Adipocyte (in vitro differentiated cells): ENCODE measurements at regions not wholly inside any gene's neighbourhood (a gene's known extent, or its start where the extent isn't known, plus 50 kb on each side); places are given as distances from the start of the nearest gene placed in this dataset.

Experiments used
- DNase-seq: peaks from one replicate; pipeline ENCODE4 v3.0.0-alpha.2; 2015; ENCODE audit warnings: low read depth
- H3K27me3 ChIP-seq: replicated peaks from 2 replicates; pipeline ENCODE4 v1.7.0; 2013; ENCODE audit warnings: mild to moderate bottlenecking, low read length, moderate library complexity; ENCODE audit not compliant: control insufficient read depth, insufficient read depth
- H3K36me3 ChIP-seq: 2 replicates; pipeline ENCODE4 v1.7.0; 2013; ENCODE audit warnings: low read length, mild to moderate bottlenecking, moderate library complexity; ENCODE audit not compliant: control insufficient read depth, insufficient read depth, severe bottlenecking
- H3K4me1 ChIP-seq: 2 replicates; pipeline ENCODE4 v1.7.0; 2013; ENCODE audit warnings: mild to moderate bottlenecking, low read length, moderate library complexity; ENCODE audit not compliant: control insufficient read depth, insufficient read depth
- H3K4me3 ChIP-seq: 2 replicates; pipeline ENCODE4 v1.7.0; 2013; ENCODE audit warnings: mild to moderate bottlenecking, low read length, moderate library complexity
- H3K9ac ChIP-seq: 2 replicates; pipeline ENCODE4 v1.7.0; 2013; ENCODE audit warnings: mild to moderate bottlenecking, low read length, moderate library complexity
- H3K9me3 ChIP-seq: 2 replicates; pipeline ENCODE4 v1.7.0; 2013; ENCODE audit warnings: mild to moderate bottlenecking, low read length, moderate library complexity; ENCODE audit not compliant: control insufficient read depth

DNA sequence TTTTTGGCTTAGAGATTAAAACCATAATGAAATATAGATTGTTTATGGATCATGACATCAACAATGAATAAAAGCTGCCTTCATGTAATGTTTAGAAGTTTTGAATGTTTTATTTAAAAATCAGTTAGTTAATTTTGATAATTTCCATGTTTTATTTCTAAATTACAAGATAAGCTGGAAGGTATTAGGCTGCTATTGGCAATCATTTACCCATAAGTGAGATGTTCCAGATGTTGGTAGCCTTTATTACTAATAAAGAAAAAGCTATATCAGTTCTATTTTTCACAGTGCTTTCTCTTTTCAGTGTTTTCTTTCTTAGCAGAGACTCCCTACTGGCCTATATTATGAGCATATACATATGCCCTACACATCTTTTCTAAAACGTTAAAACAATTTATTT is 347.0 kb downstream of the CSNK1G3 start:
- Histone ChIP-seq H3K9ac (no peak overlapping the region), H3K4me3 (no peak overlapping the region), H3K36me3 (no peaks in the 10 kb centered on the region), H3K9me3 (no peaks in the 10 kb centered on the region), H3K27me3 (no peaks in the 10 kb centered on the region), H3K4me1 (peaks cover 5% of the 10 kb centered on the region)
- no peak for DNase-seq

DNA sequence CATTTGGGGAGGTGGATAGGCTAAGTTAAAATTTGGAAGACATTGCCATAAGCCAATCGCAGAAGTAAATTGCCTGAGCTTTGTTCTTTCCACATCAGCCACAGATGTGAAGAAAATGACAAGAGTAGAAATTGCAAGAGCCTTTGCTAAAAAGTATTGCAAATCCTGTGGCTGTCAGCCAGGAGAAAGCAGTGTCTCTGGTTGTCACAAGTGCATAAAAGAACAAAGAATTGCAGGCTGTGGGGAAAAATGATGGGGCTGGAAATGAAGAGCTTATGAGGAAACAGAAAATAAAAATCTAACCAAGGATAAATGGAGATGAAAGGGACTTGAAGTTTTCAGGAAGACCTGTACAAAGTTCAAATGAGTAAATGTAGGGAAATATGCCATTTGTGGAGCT is 344.8 kb downstream of the CSNK1G3 start:
- Histone ChIP-seq H3K9ac (no peak overlapping the region), H3K4me1 (peaks cover 5% of the 10 kb centered on the region), H3K9me3 (no peaks in the 10 kb centered on the region), H3K36me3 (no peaks in the 10 kb centered on the region), H3K27me3 (no peaks in the 10 kb centered on the region), H3K4me3 (no peak overlapping the region)
- DNase-seq = peak; percentile 70

GRCh38 chr5:123855609-123856008 is 343.6 kb downstream of the CSNK1G3 start:
- Histone ChIP-seq H3K4me3 (no peak overlapping the region), H3K4me1 (peaks cover 5% of the 10 kb centered on the region), H3K9me3 (no peaks in the 10 kb centered on the region), H3K27me3 (no peaks in the 10 kb centered on the region), H3K36me3 (no peaks in the 10 kb centered on the region), H3K9ac (no peak overlapping the region)
- peak; percentile 4 for DNase-seq

- H3K9me3 ChIP-seq = peaks cover 9% of the 10 kb centered on the region
- no peak overlapping the region for H3K4me3 ChIP-seq
- DNase-seq = no peak
- no peaks in the 10 kb centered on the region for H3K36me3 ChIP-seq
- no peaks in the 10 kb centered on the region for H3K27me3 ChIP-seq
- no peak overlapping the region for H3K9ac ChIP-seq
- H3K4me1 ChIP-seq = peaks cover 11% of the 10 kb centered on the region
These were observed 333.6 kb downstream of the CSNK1G3 start for GRCh38 chr5:123845356-123846100.

DNA sequence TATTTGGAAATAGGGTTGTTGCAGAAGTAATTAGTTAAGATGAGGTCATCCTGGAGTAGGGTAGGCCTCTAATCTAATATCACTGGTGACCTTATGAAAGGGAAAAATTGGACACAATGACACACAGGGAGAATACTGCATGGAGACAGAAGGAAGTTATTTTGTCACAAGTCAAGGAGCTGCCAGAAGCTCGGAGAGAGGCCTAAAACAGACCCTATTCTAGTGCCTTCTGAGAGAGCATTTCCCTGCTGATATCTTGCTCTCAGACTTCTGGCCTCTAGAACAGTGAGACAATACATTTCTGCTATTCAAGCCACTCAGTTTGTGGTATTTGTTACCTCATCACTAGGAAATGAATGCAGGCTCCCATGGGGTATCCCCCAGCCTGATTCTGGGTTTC is 332.9 kb downstream of the CSNK1G3 start:
- Histone ChIP-seq H3K27me3 (no peaks in the 10 kb centered on the region), H3K9ac (no peak overlapping the region), H3K4me3 (no peak overlapping the region), H3K36me3 (no peaks in the 10 kb centered on the region), H3K9me3 (peaks cover 9% of the 10 kb centered on the region), H3K4me1 (peaks cover 11% of the 10 kb centered on the region)
- peak; percentile 42 for DNase-seq

DNA sequence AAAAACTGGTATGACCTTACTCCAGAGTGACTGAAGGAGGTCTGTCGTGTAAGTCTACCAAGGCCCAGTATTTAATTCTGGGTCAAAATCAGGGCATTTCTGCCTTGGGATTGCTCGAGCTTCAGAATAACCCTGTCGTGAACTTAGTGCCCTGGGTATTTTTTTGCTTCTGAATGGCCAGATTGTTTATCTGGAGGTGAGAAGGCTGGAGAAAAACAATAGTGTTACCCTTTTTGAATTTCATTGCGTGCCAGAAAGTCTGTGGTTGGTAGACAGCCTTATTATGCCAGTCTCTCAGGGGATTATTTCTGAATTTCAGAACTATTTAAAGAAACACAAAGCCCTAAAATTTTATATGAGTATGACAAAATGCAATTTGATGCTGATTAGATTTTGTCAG is 323.4 kb downstream of the CSNK1G3 start:
- Histone ChIP-seq H3K4me1 (peaks cover 7% of the 10 kb centered on the region), H3K27me3 (no peaks in the 10 kb centered on the region)

DNA sequence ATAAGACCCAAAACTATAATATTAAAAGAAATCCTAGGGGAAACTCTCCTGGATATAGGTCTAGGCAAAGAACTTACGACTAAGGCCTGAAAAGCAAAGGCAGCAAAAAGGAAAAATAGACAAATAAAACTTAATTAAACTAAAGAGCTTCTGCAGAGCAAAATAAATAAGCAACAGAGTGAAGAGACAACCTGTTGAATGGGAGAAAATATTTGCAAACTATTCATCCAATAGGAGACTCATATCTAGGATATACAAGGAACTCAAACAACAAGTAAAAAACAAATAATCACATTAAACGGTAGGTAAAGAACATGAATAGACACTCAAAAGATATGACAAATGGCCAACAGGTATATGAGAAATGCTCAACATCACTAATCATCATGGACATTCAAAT is 318.6 kb downstream of the CSNK1G3 start:
- H3K9ac ChIP-seq = no peak overlapping the region
- H3K4me3 ChIP-seq = no peak overlapping the region
- no peaks in the 10 kb centered on the region for H3K36me3 ChIP-seq
- no peak for DNase-seq
- H3K9me3 ChIP-seq = peaks cover 5% of the 10 kb centered on the region
- peaks cover 4% of the 10 kb centered on the region for H3K4me1 ChIP-seq
- H3K27me3 ChIP-seq = no peaks in the 10 kb centered on the region

More for the DNA sequence above, 323.4 kb downstream of the CSNK1G3 start:
- DNase-seq = peak; percentile 38
- no peaks in the 10 kb centered on the region for H3K36me3 ChIP-seq
- H3K4me3 ChIP-seq = no peak overlapping the region
- H3K9ac ChIP-seq = no peak overlapping the region
- peaks cover 4% of the 10 kb centered on the region for H3K9me3 ChIP-seq

GRCh38 chr5:123827811-123828210 is 315.8 kb downstream of the CSNK1G3 start:
- no peak for DNase-seq
- Histone ChIP-seq H3K9me3 (peaks cover 10% of the 10 kb centered on the region), H3K4me3 (no peak overlapping the region), H3K9ac (no peak overlapping the region), H3K36me3 (no peaks in the 10 kb centered on the region), H3K4me1 (no peaks in the 10 kb centered on the region), H3K27me3 (no peaks in the 10 kb centered on the region)

DNA sequence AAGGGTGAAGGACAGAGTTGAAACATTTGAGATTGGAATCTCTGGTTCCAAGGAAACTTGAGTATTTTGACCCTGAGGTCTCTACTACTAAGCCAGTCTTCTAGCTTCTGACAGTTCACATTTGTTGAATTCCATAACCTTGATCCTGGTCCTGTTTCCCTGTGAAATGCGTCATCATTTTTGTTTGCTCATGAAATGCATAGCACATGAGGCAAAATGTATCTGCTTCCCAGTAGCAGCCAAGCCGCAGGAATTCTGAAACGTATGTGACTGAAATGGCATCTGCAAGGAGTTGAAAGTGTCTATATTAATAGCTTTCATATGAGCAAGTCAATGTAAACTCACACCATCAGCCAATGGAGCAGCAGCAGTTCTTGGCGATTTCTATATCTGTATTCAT is 307.9 kb downstream of the CSNK1G3 start:
- DNase-seq = peak; percentile 96
- no peaks in the 10 kb centered on the region for H3K36me3 ChIP-seq
- no peaks in the 10 kb centered on the region for H3K4me1 ChIP-seq
- no peaks in the 10 kb centered on the region for H3K27me3 ChIP-seq
- H3K9ac ChIP-seq = no peak overlapping the region
- peaks cover 4% of the 10 kb centered on the region for H3K9me3 ChIP-seq
- H3K4me3 ChIP-seq = no peak overlapping the region

DNA sequence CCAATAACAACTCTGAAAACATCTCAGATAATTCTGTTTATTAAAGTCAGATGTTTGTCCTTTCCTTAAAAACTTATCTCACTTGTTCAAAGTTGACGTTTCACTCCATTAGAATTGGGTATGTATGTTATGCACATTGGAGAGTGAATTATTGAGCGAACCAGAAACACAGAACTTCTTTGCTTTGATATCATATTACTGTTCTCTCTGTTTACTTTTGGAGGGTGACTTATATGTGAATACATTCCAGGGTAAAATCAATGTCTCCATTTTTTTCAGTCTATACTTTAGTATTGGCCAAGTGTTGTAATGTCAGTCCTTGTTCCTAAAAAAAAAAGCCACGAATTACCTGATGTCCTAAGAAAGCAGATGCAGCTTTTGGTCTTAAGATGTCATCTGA is 307.4 kb downstream of the CSNK1G3 start:
- no peaks in the 10 kb centered on the region for H3K9me3 ChIP-seq
- no peak overlapping the region for H3K9ac ChIP-seq
- H3K4me1 ChIP-seq = no peaks in the 10 kb centered on the region
- no peak overlapping the region for H3K4me3 ChIP-seq
- no peaks in the 10 kb centered on the region for H3K27me3 ChIP-seq
- H3K36me3 ChIP-seq = no peaks in the 10 kb centered on the region
- peak; percentile 58 for DNase-seq

GRCh38 chr5:123817267-123817666 is 305.3 kb downstream of the CSNK1G3 start:
- no peak overlapping the region for H3K4me3 ChIP-seq
- no peaks in the 10 kb centered on the region for H3K4me1 ChIP-seq
- no peaks in the 10 kb centered on the region for H3K36me3 ChIP-seq
- DNase-seq = no peak
- H3K9ac ChIP-seq = no peak overlapping the region
- no peaks in the 10 kb centered on the region for H3K9me3 ChIP-seq
- no peaks in the 10 kb centered on the region for H3K27me3 ChIP-seq
